GM18873 (cell line): ENCODE measurements at regions not wholly inside any gene's neighbourhood (a gene's known extent, or its start where the extent isn't known, plus 50 kb on each side); places are given as distances from the start of the nearest gene placed in this dataset.
A peak's percentile ranks its signal among the peaks of the same experiment; 100 is the strongest.
"Not testable (repeated sequence)": the region's sequence is repeated elsewhere in the genome, so short reads cannot be mapped to it uniquely, and the experiment has no call there.

Source experiments
- ATAC-seq: cut with Tn5 transposase; IDR thresholded peaks from one replicate; pipeline ENCODE4 v1.9.1; 2021; ENCODE audit warnings: mild to moderate bottlenecking, moderate library complexity, moderate number of reproducible peaks; ENCODE audit not compliant: unreplicated experiment, low FRiP score

DNA sequence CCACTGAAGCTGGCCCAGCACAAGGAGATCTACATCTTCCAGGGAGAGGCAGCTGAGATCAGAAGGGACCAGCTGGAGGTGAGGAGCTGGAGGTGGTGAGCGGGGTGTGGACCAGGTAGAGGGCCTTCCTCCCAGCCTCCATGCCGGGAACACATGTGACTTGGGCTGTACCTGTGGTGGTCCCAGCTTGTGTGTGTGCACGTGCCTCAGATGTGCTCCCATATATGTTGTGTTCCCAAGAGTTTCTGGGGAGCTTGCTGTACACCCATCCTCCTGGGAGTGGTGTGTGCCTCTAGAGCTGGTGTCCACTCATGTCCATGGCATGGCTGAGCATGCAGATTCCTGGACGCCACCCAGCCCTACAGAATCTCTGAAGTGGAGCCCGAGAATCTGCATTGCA lies 183.7 kb upstream of the AKAP13 start:
- ATAC-seq, result not testable (repeated sequence)

DNA sequence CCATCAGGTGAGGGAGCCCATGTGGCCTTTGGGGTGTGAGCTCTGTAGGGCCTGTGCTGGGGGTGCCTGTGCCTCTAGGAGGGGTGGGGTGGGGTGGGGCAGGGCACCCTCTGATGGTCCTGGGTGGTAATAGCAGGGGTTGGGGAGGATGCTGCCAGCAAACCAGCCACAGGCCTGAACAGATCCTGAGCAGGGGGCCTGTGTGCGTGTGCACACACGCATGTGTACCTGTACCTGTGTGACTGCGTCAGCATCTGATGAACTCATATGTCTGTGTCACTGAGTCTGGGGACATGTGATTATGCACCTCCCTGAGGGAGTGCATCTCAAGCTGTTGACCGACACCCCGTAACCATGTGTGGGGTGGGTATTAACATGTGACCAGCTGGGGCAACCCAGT lies 182.8 kb upstream of the AKAP13 start:
- not testable (repeated sequence) for ATAC-seq

DNA sequence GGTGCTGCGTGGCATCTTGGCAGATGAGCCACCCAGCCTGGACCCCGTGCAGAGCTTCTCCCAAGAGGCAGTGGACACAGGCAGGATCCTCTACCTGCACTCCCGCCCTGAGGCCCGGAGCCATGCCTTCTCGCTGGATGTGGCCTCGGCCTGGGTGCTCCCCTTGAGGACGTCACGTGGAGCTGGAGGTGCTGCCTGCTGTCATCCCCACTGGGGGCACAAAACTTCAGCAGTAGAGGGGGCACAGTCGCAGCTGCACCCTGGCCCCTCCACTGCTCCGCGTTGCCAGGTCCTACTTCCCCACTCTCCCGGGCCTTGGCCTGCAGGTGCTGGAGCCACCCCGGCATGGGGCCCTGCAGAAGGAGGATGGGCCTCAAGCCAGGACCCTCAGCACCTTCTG lies 182.0 kb upstream of the AKAP13 start:
- not testable (repeated sequence) for ATAC-seq

DNA sequence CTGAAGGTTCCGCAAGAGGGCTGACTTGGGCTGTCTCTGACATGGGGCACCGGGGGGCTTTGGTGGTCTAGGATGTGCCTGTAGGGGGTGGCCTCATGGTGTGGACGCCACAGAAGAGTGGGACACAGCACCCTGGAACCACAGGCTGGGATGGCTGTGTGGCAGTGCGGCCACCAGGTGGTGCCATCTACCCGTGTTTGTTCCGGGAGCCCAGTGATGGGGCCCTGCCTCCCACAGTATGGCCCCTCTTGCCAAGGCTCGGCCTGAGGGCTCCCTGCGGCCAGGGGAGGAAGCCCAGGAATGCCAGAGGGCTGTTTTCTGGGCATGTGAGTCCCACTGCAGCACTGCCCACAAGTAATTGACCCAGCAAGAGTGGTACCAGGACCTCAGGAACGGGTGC lies 180.2 kb upstream of the AKAP13 start:
- not testable (repeated sequence) for ATAC-seq

DNA sequence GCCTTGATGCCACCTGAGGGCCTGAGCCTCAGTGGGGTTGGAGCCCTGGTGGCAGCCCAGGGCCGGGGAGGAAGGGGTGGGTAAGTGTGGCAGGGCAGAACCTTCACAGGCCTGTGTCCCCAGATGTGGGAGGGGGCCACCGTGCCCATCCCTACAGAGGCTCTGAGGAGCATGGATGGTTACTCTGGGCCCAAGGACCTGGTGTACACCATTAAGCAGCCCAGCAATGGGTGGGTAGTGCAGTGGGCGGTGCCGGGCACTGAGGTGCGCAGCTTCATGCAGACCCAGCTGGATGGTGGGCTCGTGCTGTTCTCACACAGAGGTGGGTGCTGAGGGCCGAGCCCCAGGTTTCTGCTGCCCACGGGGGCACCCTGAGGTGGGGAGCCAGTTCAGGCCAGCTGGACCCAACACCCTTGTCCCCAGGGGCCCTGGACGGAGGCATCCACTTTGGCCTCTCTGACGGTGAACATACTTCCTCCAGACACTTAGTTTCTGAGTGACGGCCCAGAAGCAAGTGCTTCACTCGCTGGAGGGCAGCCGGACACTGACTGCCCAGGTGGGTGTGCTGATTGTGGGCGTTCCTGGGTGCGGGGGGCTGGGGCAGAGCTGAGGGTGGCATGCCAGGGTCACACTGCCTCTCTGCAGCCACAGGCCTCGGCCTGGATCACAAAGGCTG lies 179.1 kb upstream of the AKAP13 start:
- ATAC-seq, result not testable (repeated sequence)

DNA sequence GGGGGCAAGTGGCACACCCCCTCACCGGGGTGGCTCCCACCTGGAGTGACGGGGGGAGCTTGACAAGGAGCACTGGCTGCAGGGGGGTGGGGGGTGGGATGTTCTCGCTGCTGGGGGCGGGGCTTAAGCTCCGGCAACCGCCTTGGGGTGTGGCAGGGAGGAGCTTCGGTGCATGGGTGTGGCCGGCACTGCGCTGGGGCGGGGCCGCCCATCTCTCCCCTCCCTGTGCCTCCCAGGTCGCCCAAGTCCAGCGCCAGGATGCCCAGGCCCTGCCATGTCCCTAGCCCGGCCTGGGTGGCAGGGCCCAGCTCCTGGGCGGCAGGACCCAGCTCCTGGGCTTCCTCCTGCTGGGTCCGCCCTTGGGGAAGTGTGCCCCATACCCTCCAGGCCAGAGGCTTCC lies 175.9 kb upstream of the AKAP13 start:
- not testable (repeated sequence) for ATAC-seq

DNA sequence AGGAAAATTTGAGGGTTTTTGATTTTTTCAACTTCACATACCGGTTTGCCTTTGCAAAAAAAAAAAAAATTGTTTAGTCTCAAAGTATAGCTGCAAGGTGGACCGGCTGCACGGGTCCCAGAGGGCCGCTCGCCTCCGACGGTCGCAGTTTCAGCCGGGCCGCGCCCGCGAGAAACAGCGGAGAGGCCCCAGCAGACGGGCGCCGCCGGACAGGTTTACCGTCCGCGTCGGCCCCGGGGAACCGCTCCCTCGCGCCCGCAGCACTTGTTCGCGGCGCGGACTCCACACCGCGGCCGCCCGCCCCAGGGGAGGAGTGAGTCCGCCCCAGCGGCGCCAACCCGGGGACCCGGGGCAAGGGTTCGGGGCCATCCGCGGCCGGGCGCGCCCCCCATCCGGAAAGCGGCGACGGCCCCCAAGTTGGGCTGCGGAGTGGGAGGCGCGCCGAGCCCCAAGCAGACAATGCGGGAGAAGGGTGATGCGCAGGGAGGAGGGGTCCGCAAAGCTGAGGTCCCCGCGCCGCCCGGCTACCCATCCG lies 146.5 kb upstream of the AKAP13 start:
- not testable (repeated sequence) for ATAC-seq

DNA sequence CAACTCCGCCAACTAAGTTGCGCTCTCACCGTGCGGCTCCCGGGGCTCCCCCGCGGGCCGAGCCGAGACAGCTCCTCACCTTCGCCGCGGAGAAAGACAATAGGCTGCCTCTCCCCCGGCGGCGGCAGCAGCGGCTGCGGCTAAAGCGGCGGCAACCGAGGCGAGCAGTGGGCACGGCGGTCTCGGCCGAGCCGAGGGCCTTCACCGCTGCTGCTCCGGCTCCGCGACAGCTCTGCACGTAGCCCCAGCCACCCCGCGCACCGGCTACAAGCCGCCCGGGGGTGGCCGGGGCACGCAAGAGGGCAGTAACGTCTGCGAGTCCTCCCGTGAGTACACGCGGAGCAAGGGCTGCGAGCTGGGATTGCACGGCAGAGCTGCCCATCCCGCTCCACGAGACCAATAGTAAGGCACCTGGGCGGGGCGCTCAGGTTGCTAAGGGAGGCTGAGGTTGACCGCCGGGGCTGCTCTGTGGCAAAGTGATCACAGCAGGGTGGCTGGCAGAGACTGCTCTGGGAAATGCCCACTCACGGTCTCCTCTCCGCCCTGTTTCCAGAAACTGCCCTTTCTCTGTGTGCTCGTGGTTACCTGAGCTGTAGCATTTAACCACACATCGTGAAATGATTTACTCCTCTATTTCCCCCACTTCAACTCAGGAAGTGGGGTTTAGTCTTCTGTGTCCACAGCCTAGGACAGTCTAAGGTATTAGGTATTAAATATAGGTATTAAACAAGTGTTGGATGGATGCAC lies 145.8 kb upstream of the AKAP13 start:
- not testable (repeated sequence) for ATAC-seq

DNA sequence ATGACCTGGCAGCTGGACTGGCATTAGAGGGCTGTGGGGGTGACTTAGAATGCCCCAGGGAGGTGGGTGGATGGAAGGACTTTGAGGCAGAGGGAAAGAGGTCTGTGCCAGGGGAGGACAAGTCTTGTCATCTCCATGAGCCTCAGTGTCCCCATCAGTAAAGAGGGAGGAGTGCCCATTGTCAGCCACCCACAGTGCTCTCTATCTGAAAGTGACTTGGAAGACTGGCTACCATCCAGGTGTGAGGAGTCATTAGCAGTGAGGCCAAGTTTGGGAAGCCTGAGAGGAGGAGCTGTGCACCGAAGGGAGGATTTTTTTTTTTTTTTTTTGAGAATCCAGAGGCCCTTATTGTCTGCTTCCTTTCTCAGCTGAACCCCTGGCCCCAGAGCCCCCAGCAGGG lies 136.3 kb upstream of the AKAP13 start:
- not testable (repeated sequence) for ATAC-seq

DNA sequence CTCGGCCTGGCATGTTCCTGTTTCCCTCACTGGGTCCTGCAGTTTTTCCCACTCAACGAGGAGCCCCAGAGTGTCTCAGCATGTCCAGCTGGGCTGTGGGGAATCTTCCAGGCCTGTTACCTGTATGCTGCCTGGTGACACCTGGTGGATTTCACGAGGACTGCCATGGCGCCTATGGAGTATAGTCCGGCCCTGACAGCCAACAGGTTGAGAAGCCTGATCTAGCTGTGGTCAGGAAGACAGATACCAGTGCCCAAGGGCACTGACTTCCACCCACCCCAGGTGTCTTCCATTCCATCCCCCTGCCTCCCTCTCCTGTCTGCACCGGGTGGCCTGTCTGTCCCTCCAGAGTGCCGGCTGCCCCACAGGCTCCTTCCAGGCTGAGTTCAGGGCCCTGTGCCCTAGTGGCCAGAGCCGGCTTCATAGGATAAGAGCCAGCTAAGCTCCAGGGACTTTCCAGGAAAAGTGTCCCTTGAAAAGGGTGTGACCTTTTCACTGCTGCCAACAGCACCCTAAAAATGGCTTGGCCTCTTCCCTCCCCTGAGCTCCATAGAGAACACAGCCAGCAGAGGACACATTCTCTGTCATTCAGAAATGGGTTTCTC lies 129.4 kb upstream of the AKAP13 start:
- not testable (repeated sequence) for ATAC-seq

DNA sequence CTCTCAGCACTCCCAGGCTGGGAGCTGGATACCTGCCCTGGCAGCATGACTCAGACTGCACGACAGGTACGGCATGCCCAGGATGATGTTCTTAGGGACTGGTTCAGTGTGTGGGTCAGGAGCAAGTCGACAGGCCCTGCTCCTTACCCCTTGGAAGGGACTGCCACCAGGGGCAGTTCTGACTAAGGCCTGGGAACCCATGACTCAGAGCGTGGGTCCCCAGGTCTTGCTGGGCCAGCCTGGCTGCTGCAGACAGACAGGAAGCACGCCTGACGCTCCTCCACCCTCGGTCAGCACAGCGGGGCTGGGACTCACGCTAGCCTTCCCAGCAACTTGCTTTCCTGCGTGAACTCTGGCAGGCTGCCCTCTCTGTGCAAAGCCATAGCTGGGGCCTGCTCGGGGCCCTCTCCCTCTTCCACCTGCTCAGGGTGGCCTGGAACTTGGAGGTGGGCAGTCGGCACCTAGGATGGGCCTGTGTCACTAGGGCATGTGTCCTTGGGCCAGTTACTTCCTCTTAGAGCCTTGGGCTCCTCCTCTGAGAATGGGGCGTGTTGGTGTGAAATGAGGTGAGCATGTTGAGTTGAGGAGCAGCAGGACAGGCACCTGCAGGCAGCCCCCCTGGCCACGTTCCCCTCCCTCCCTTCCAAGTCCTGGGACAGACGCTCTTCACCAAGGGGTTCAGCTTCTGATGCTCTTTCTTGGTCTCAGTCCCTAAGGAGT lies 127.0 kb upstream of the AKAP13 start:
- ATAC-seq, result peak; percentile 53

DNA sequence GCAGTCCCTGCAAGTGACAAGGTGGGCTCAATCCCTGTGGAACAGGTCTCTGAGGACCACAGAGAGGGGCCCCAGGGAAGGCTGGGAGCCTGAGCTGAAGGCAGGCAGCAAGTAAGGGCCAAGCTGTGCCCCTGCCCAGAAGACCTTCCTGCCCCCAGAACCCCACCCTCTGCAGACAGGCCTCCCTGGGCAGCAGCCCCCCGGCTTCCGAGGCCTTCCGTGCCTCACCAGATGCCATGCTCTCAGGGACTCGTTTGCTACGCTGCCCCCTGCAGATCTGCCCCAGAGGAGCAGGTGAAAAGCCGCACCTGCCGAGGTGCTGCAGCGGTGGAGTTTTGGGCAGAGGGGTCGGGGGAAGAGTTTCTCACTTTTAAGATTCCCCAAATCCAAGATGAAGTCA lies 125.4 kb upstream of the AKAP13 start:
- not testable (repeated sequence) for ATAC-seq

DNA sequence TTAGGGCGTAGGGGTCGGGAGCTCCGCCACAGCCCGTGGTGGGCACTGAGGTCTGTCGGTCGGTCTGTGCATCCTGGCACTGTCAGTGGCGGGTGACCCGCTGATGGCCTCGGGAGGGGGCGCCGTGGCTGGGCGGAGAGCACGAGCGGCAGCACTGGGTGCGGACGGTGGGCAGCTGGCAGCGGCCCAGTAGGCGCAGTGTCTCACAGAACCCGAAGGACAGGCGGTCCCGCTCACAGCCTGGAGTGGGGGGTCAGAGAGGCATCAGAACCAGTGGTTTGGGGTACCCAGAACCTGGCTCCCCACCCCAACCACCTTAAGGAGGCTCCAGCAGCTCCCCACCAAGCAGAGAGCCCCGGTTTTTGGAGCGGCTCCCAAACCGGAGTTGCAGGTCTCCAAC lies 124.9 kb upstream of the AKAP13 start:
- ATAC-seq, result not testable (repeated sequence)

DNA sequence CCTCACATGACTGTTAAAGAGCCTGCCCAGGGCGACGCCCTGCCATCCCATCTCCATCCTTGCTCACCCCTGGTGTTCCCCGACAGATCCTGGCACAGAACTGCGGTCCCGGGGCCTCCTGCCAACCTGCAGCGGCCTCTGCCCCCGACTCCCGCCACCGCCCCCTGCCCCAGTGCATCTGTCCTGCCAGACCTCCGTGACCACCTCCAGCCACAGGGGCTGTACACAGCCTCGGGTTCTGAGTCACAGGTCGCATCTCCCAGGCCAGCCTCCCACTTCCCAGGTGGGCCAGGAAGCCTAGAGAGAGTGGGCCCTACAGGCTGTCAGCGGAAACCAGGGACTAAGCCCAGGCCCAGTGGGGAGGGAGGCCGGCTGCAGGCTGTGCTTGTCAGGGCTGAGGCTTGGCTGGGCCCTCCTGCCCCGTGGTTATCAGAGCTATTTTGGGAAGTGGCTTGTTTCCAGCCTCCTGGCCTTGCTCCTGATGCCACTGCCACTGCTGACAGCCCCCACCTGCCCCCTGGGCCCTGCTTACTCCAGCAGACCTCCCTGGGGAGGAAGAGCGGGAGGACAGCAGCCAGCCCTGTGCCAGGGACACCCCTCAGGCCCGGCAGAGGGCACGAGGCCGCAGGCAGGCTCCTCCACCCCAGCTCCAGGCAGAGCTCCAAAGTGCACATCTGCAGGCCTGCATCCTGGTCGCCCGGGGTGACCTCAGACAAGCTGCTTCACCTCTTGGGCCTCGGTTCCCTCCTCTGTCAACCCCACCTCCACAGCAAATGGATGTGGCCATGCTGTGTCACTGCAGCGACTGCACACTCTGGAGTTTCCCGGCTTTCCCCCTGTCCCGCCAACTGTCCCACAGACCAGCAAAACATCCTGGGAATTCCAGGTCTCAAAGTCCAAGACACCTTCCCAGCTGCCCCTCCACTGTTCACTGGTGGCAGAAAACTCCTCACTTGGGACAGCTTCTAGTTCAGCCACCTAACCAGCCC lies 124.1 kb upstream of the AKAP13 start:
- not testable (repeated sequence) for ATAC-seq

DNA sequence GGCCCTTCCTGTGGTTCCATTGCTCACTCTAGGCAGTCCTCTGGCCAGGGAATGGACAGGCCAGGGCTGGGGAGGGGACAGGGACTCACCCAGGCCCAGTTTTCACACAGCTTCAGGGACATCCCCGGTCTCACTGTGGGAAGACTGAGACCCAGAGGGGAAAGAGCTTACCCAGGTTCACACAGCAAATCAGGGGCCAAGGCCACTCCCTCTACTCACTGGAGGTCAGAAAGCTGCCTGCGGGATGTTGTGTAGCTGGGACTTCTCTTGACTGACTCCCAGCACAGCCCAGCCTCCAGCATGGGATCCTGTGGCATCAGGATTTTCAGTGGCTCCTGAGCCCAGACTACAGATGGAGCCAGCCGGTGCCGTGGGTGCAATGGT lies 122.3 kb upstream of the AKAP13 start:
- ATAC-seq, result not testable (repeated sequence)

DNA sequence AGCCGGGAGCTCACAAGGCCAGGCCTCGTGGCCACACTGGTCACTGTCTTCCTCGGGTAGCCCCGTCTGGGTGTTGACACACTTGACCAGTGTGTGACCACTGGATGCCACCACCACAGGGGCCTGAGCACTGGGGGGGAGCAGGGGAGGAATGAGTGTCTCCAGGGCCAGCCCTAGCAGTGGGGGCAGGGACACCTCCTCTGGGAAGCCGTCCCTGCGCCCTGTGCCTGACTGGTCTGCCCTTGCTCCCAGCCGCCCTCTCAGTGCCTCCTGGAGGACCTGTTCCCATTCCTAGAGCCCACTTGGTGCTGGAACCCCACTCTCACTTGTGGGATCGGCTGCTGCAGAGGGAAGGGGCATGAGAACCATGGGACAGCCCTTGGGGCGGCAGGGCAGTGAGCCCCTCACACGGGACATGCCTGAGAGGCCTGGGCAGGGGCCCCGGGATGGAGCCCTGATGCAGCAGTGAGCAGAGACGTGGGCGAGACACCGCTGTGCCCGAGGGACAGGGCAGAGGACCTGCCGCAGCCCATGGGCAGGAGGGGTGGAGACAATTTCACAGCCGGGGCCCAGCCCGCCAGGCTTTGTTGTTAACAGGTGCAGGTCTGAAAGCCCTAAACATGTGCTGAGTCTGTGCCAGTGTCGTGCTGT lies 121.7 kb upstream of the AKAP13 start:
- not testable (repeated sequence) for ATAC-seq

DNA sequence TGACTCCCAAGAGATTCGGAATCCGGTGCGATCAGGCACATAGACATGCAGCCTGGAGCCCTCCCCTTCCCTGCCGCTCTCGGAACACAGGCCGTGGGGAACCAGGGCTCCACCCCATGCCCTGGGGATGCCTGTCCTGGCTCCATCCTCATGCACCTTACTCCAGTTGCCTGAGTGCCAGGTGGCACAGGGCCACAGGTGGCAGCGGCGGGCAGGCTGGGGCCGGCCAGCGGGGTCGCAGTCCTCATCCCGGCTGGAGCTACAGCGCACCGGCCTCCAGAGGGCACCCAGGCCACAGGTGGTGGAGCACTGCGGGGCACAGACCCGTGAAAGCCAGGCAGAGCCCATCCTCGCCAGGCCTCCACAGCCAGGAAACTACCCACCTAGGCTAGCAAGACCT lies 119.9 kb upstream of the AKAP13 start:
- ATAC-seq, result not testable (repeated sequence)

DNA sequence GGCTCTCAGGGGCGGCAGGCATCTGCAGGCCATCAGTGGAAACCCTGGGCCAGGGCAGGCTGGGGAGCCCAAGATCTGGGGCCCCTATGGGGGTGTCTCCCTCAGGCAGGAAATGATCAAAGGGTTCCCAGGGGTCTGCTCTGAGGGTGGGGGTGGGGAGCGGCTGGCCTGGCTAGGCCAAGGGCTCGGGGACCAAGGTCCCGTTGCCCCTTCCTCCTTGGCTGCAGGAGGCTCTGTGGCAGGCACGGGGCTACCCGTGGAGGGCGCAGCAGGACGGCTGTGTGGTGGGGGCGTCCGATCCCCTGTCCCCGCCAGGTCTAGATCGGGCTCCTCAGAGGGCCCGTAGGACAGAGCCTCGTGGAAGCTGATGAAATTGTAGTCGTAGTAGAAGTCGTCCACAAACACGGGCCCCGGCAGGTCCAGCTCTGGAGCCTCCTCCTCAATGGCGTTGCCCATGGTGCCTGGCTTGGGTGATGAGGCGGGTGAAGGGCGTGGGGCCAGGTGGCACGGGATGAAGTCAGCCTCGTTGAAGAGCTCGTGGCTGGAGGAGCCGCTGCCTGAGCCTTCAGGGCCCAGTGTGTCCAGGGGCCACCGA lies 117.8 kb upstream of the AKAP13 start:
- ATAC-seq, result not testable (repeated sequence)
